Pancreas (tissue), 10 donors: ENCODE measurements at regions not wholly inside any gene's neighbourhood (a gene's known extent, or its start where the extent isn't known, plus 50 kb on each side); places are given as distances from the start of the nearest gene placed in this dataset.
A peak's percentile ranks its signal among the peaks of the same experiment; 100 is the strongest.

ENCODE experiments used
- ATAC-seq, 4 donors: fragments of 200-7000 bp; cut with Tn5 transposase; one replicate each; pipeline versions ENCODE4 v1.8.0 to v1.9.1; 2020; ENCODE audit warnings: mild to moderate bottlenecking in 4 of 4, moderate library complexity in 4 of 4
- DNase-seq, 6 donors: peaks; one replicate each; pipeline ENCODE4 v3.0.0-alpha.2; 2020
- FAIRE-seq: peaks from 2 replicates; lab custom pipeline; 2012; peaks lifted over from hg19 to GRCh38; lab: Jason Lieb, UNC
- H3K27ac ChIP-seq, 4 donors: fragments of 200-600 bp; sonication (generic); 1 replicate in 3 of 4; 2 replicates in 1 of 4; pipeline versions ENCODE4 v1.5.0 to v1.8.0; 2020
- H3K27me3 ChIP-seq, 4 donors: fragments of 200-600 bp; one replicate each; pipeline ENCODE4 v1.8.0; 2021
- H3K36me3 ChIP-seq, 3 donors: fragments of 200-600 bp; sonication (generic) in 1 of 3; one replicate each; pipeline versions ENCODE4 v1.5.0 to v1.8.0; 2020 to 2021
- H3K4me1 ChIP-seq, 3 donors: fragments of 200-600 bp; one replicate each; pipeline ENCODE4 v1.8.0; 2021
- H3K4me3 ChIP-seq, 4 donors: fragments of 200-600 bp; sonication (generic) in 2 of 4; one replicate each; pipeline versions ENCODE4 v1.5.0 to v1.8.0; 2020 to 2021
- H3K9me3 ChIP-seq, 4 donors: fragments of 200-600 bp; one replicate each; pipeline ENCODE4 v1.8.0; 2021
- CTCF ChIP-seq, 4 donors: fragments of 200-600 bp; sonication (generic) in 3 of 4; IDR thresholded peaks; one replicate each; pipeline versions ENCODE4 v1.5.0 to v1.8.0; 2021; ENCODE audit warnings: antibody characterized with exemption in 4 of 4
- WGBS, 2 donors: extraction: QIAGEN DNeasy Blood & Tissue Kit; methylation state at CpG; one replicate each; pipeline ENCODE4 v1.1.7; 2013; 5-methylcytosine and 5-hydroxymethylcytosine counted together
- intact Hi-C, 3 donors: fragments of 100-400 bp; cut with DNase I; formaldehyde crosslinking; loops; one replicate each; pipeline versions ENCODE4 v1.11.1 to v1.14.2; 2022
- donor health status: healthy with polysubstance abuse.
- donor health status: DM: no; HTN: no; CAD: no; lungs with moderate emphysema.
- donor health status: DM: no; HTN: no; CAD: no.
- donor health status: control.
- donor health status: control.
- donor health status: Bipolar disorder and iron deficiency.
- donor health status: DM: yes; HTN: yes; CAD: no.
- donor health status: DM: no; HTN: no; CAD: no.
- donor health status: DM: no; HTN: no; CAD: no.
- donor health status: DM: yes; HTN: yes; CAD: no.

GRCh38 chr7:155377071-155377837 is 79.6 kb downstream of the INSIG1 start:
- Histone ChIP-seq H3K9me3 (no peaks in the 10 kb centered on the region), H3K36me3 (no peaks in the 10 kb centered on the region), H3K27ac (no peak overlapping the region), H3K4me1 (peaks cover 14 to 51% (median 21%) of the 10 kb centered on the region in 3 donors), H3K4me3 (peak overlapping the region in 1 of 4 donors; percentile 14), H3K27me3 (peaks cover 8 to 69% (median 27%) of the 10 kb centered on the region in 4 donors)
- WGBS, 2 donors: 9 to 12% methylated on average over 13 of the region's 13 CpGs
- DNase-seq (peak in 1 of 6 donors; percentile 13), FAIRE-seq (no peak), ATAC-seq (no peak)
- intact Hi-C loops: no loop called here
- no peak for TF ChIP-seq CTCF (IDR thresholded peaks at IDR 0.05)

- intact Hi-C loops: no loop called here
- Histone ChIP-seq H3K27me3 (peaks cover 8 to 69% (median 25%) of the 10 kb centered on the region in 4 donors), H3K9me3 (no peaks in the 10 kb centered on the region), H3K4me1 (peaks cover 14 to 46% (median 21%) of the 10 kb centered on the region in 3 donors), H3K27ac (no peak overlapping the region), H3K36me3 (no peaks in the 10 kb centered on the region), H3K4me3 (peak overlapping the region in 1 of 4 donors; percentile 14)
- ATAC-seq: peak in 3 of 4 donors; percentile 31 to 48 (median 45)
- 3% methylated on average over 44 to 45 of the region's 45 CpGs for WGBS, 2 donors
- no peak for FAIRE-seq
- peak in 3 of 6 donors; percentile 9 to 75 (median 74) for DNase-seq
- TF ChIP-seq CTCF (IDR thresholded peaks at IDR 0.05): no peak
Observed at GRCh38 chr7:155377838-155378579, 79.9 kb upstream of the EN2 start.

- FAIRE-seq: no peak
- H3K4me1 ChIP-seq: peaks cover 14 to 41% (median 16%) of the 10 kb centered on the region in 3 donors
Observed at GRCh38 chr7:155378580-155378934, 79.4 kb upstream of the EN2 start.

GRCh38 chr7:155378959-155379871 is 78.7 kb upstream of the EN2 start:
- no peak for DNase-seq

More at GRCh38 chr7:155378580-155378934, 79.4 kb upstream of the EN2 start:
- Histone ChIP-seq H3K27me3 (peaks cover 8 to 68% (median 22%) of the 10 kb centered on the region in 4 donors), H3K36me3 (no peaks in the 10 kb centered on the region), H3K27ac (no peak overlapping the region), H3K4me3 (no peak overlapping the region), H3K9me3 (no peaks in the 10 kb centered on the region)
- no peak for TF ChIP-seq CTCF (IDR thresholded peaks at IDR 0.05)
- ATAC-seq: no peak
- intact Hi-C loops: no loop called here
- 10 to 12% methylated on average over 6 of the region's 6 CpGs for WGBS, 2 donors
- peak in 1 of 6 donors; percentile 7 for DNase-seq

More at GRCh38 chr7:155378959-155379871, 78.7 kb upstream of the EN2 start:
- Histone ChIP-seq H3K9me3 (no peaks in the 10 kb centered on the region), H3K36me3 (no peaks in the 10 kb centered on the region), H3K27me3 (peaks cover 5 to 67% (median 20%) of the 10 kb centered on the region in 4 donors), H3K4me1 (peaks cover 8 to 38% (median 9%) of the 10 kb centered on the region in 3 donors), H3K27ac (no peak overlapping the region), H3K4me3 (no peak overlapping the region)
- 9 to 10% methylated on average over 10 of the region's 10 CpGs for WGBS, 2 donors
- no peak for TF ChIP-seq CTCF (IDR thresholded peaks at IDR 0.05)
- FAIRE-seq (no peak), ATAC-seq (no peak)
- intact Hi-C loops: no loop called here
